Activated T-cell treated with anti-CD3 and anti-CD28 coated beads for 4 hours (primary cell): ENCODE measurements at regions not wholly inside any gene's neighbourhood (a gene's known extent, or its start where the extent isn't known, plus 50 kb on each side); places are given as distances from the start of the nearest gene placed in this dataset.

Experiments
- DNase-seq: peaks from one replicate; pipeline ENCODE4 v3.0.0-alpha.2; 2020

DNA sequence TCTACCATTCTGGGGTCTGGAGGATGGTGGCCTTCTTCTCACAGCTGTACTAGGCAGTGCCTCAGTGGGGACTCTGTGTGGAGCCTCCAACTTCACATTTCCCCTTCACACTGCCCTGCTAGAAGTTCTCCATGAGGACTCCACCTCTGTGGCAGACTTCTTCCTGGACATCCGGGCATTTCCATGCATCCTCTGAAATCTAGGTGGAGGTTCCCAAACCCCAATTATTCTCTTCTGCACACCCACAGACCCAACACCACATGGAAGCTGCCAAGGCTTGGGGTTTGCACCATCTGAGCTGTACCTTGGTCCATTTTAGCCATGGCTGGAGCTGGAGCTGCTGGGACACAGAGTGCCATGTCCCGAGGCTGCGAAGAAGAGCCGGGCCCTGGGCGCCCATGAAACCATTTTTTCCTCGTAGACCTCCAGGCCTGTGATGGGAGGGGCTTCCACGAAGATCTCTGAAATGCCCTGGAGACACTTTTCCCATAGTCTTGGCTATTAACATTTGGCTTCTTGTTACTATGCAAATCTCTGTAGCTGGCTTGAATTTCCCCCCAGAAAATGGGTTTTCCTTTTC, 170.5 kb downstream of the FOXD2 start:
- no peak for DNase-seq

DNA sequence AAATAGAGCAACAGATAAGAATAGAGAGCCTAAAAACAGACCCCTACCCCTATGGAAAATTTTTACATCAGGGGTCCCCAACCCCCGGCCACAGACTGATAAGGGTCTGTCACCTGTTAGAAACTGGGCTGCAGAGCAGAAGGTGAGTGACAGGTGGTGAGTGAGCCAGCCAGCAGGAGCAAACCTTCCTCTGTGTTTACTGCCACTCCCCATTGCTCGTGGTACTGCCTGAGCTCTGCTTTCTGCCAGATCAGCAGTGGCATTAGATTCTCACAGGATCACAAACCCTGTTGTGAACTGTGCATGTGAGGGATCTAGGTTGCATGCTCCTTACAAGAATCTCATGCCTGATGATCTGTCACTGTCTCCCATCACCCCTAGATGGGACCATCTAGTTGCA, 174.1 kb downstream of the FOXD2 start:
- no peak for DNase-seq

DNA sequence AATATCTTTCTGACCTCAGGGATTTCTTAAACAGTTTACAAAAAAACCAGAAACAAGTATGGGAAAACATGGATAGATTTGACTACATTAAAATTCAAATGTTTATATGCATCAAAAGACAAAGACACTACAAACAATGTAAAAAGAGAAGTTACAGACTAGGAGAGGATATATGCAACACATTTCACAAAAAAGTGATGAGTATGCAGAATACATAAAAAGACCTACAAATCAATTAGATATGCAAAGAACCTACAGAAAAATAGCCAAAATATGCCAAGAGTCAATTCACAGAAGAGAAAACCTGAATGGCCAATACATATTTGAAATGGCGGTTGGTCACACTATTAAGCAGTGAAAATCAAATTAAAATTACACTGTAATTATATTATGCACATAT, 175.0 kb downstream of the FOXD2 start:
- no peak for DNase-seq

- no peak for DNase-seq
These were observed 178.2 kb downstream of the FOXD2 start for GRCh38 chr1:47616036-47616435.

DNA sequence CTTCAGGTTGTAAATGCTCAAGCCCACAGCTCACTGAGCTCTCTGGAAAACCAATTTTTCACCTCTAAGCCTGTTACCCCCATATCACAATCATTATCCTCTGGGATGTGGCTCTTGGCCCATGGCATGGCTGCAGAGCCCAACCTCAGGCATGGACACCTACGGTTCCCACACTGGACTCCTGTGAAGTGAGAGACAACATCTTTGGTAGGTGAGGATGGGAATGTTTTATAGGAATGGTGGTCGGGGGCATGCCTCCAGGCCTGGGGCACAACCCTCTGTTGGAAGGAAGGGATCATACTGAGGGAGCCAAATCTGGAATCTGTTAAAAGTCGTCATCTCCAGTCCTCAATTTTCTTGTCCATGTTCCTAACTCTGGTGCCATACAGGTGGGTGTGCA, 179.1 kb downstream of the FOXD2 start:
- no peak for DNase-seq

DNA sequence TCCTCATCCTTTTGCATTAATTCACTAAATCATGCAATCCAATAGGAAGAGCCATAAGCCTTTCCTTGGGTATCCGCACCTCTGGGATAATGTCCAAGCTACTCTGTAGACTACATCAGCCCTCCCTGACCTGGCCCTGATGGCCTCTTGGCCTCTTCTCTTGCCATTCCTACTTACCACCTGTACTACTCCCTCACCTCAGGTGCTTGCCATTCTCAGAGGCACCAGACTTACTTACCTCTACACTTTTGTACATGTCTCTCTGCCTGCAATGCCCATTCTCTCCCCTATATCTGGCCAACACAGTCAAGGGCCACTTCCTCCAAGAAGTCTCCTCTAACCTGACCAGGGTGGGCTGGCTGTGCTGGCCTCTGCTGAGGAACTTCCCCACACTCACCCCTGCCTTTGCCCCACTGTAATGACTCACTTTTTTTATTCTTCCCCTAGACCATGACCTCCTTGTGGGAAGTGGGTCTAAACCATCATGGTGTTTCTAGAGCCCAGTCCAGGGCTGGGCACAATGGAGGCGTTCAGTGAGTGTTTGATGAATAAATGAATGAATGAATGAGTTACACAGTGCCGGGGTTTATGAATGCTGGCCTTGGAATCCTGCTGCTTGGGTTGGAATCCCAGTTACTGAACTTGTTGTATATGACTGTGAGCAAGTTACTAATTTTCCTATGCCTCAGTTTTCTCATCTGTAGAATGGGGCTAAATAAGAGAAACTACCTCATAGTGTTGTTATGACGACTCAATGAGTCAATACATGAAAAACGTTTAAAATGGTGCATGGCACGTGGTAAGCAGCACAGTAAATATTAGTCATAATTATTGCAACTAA, 179.8 kb downstream of the FOXD2 start:
- DNase-seq, result no peak

DNA sequence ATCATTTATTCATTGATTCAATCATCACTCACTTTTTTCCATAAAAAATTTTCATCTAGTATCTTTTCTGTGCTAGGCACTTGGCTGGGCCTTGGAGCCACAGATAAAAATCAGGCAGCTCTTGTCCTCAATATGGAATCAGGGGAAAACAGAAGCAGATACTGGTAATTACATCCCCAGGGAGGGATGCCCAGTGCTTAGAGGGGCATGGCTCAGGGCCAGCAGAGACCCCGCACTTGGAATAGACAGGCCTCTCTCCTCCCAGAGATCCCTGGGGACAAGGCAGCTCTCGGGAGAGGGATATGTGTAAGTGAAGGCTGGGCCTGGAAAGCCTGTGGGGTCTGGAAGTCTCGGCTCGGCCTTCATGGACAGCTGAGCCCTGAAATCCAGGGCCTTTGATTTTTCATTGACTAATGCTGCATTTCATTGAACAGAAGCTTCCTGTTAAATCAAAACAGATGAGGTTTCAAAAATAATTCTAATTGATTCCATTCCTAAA, 180.4 kb downstream of the FOXD2 start:
- DNase-seq, result no peak

- no peak for DNase-seq
These were observed 181.0 kb downstream of the FOXD2 start for GRCh38 chr1:47618830-47619229.

DNA sequence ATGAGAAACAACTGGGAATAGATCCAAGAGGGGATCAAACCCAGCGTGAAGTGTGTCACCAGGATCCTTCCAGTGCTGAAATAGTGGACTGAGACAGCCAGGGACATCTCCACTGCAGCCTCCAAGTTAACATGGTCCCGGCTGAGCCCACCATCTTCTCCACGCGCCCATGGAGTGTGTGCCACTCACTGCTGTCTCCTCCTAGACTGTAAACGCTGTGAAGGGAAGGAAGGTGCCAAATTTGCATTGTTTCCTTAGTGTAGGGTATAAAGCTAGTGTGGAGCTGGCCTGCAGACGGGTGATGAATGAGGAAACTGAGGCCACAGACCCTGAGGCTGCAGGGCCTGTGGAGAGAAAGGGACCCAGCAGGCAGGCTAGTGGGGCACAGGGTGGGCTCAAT, 183.6 kb downstream of the FOXD2 start:
- no peak for DNase-seq

GRCh38 chr1:47621977-47622376, 184.1 kb downstream of the FOXD2 start:
- DNase-seq, result no peak

DNA sequence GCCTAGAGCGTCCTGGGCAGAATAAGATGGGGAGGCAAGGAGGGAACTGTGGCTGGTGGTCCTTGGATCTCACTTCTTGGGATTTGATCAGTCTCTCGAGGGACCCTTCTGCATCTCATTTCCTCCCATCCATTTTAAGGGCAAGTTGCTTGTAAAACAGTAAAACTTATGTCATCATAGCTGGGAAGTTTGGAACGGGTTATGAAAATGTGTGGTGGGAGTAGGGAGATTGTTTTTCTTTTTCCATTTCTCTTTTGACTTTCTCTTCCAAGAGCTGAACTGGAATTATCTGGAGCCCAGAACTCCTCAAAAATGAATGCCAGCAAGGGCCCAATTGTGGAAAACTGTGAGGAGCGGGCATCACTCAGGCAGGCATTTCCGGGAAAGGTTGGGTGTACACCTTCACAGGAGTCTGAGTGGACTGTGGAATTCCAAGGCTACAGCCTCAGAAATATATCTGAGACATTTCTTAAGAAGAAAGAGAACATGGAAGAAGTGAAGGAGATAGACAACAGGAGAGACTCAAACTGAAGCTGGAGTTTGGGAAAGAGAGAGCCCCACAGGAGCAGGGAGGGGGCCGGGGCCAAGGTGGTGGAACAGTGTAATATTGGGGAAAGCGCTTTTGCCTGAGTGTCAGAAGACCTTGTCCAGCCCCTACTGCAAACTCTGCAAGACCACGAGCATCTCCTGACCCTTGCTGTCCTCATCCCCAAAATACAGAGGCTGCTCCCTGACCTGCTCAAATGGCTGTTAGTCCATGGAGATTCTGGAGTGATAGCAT, 185.1 kb downstream of the FOXD2 start:
- DNase-seq, result no peak

GRCh38 chr1:47623557-47623940, 185.7 kb downstream of the FOXD2 start:
- DNase-seq, result no peak

- no peak for DNase-seq
These were observed 186.7 kb downstream of the FOXD2 start for GRCh38 chr1:47624531-47624930.

GRCh38 chr1:47627016-47627415, 189.2 kb downstream of the FOXD2 start:
- DNase-seq, result no peak

- no peak for DNase-seq
These were observed 189.9 kb downstream of the FOXD2 start for GRCh38 chr1:47627471-47628370.

GRCh38 chr1:47629201-47629600, 191.4 kb downstream of the FOXD2 start:
- DNase-seq, result no peak

GRCh38 chr1:47630346-47630745, 192.5 kb downstream of the FOXD2 start:
- DNase-seq, result no peak

GRCh38 chr1:47631411-47631995, 193.7 kb downstream of the FOXD2 start:
- no peak for DNase-seq

DNA sequence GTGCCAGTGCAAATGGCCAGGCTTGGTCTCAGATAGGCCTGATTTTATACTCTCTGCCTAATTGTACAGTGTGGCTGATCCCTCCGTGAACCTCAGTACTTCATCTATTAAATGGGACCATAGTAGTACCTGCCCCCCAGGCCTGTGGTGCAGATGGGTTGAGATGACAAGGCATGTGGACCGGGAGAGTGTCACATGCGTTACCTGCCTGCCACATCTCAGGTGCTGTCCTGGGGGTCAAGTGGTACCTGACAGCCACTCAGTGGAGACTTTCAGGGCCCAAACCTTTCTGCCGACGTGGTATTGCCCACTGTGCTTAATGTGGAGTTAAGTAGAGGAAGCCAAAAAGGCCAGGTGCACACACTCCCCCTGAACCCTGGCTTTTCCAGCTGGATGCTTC, 197.3 kb downstream of the FOXD2 start:
- no peak for DNase-seq

DNA sequence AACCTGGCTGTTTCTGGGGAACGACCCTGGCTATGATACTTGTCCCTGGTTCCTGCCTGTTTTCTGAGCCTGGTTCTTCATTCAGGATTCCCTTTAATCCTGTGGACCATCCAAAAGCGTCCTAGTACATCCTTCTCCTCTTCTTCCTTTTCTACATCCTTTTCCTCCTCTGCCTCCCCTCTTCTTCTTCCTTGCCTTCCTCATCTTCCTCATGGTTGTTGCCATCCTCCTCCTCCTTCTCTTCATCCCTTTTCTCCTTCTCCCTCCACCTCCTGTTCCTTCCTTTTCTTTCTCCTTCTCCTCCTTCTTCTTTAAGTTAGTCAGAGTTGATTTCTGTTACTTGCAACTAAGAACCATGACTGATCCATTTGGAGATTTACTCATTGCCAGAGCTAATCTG, 197.8 kb downstream of the FOXD2 start:
- no peak for DNase-seq

DNA sequence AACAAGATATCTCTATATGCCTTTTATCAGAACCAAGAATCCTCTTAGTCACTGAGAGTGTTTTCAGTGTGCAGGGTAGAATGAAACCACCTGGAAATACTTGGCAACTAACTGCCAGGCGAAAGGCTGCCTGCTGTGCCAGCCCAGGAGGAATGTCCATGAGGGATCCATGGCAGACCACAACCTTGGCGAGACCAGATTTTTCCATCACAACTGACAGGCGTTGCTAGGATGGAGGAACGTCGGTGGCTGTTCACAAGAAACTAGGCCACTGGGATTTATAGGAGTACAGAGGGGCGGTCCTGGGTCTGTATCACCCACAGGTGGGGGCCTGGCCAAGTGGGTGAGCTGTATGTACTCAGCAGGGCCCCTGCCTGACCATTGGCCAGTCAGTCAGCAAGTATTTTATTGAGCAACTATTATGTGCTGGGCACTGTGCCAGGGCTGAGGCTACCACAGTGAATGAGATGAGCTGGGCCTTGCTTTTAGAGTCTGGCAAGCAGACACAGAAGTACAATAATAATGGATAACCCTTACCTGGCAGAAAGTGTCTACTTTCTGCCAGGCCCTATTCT, 199.4 kb downstream of the FOXD2 start:
- no peak for DNase-seq

- no peak for DNase-seq
These were observed 200.4 kb downstream of the FOXD2 start for GRCh38 chr1:47638240-47638639.
